GM23338 (cell line): ENCODE measurements at regions not wholly inside any gene's neighbourhood (a gene's known extent, or its start where the extent isn't known, plus 50 kb on each side); places are given as distances from the start of the nearest gene placed in this dataset.

Experiments used
- ATAC-seq: fragments of 200-7000 bp; cut with Tn5 transposase; 3 replicates; pipeline ENCODE4 v1.9.1; 2020
- DNase-seq: peaks from one replicate; pipeline ENCODE4 v3.0.0-alpha.2; 2015; ENCODE audit warnings: low spot score
- H2AFZ ChIP-seq: fragments of 200-600 bp; sonication (generic); 2 replicates; pipeline ENCODE4 v1.8.0; 2016; ENCODE audit warnings: antibody characterized with exemption, mild to moderate bottlenecking, moderate library complexity
- H3F3A ChIP-seq: fragments of 200-600 bp; sonication (generic); replicated peaks from 2 replicates; pipeline ENCODE4 v1.8.0; 2017; ENCODE audit warnings: antibody characterized with exemption, mixed run types, low read depth
- H3K27ac ChIP-seq: fragments of 200-600 bp; sonication (generic); 2 replicates; pipeline ENCODE4 v1.6.1; 2016; ENCODE audit warnings: low read depth
- H3K27me3 ChIP-seq: fragments of 200-600 bp; sonication (generic); 2 replicates; pipeline ENCODE4 v1.8.0; 2016; ENCODE audit warnings: mild to moderate bottlenecking, mixed run types, moderate library complexity; ENCODE audit not compliant: insufficient read depth
- H3K36me3 ChIP-seq: fragments of 200-600 bp; sonication (generic); 2 replicates; pipeline ENCODE4 v1.8.0; 2016; ENCODE audit warnings: mild to moderate bottlenecking; ENCODE audit not compliant: insufficient read depth
- H3K4me1 ChIP-seq: fragments of 200-600 bp; sonication (generic); 2 replicates; pipeline ENCODE4 v1.8.0; 2016; ENCODE audit warnings: mild to moderate bottlenecking, moderate library complexity; ENCODE audit not compliant: insufficient read depth
- H3K4me2 ChIP-seq: fragments of 200-600 bp; sonication (generic); 2 replicates; pipeline ENCODE4 v1.7.1; 2017; ENCODE audit warnings: mixed run types
- H3K4me3 ChIP-seq: fragments of 200-600 bp; sonication (generic); 2 replicates; pipeline ENCODE4 v1.6.1; 2016; ENCODE audit warnings: mixed run types
- H3K79me2 ChIP-seq: fragments of 200-600 bp; sonication (generic); replicated peaks from 2 replicates; pipeline ENCODE4 v1.8.0; 2017; ENCODE audit warnings: mild to moderate bottlenecking; ENCODE audit not compliant: insufficient read depth
- H3K9me2 ChIP-seq: fragments of 200-600 bp; sonication (generic); 2 replicates; pipeline ENCODE4 v1.8.0; 2017; ENCODE audit not compliant: insufficient read depth
- H4K20me1 ChIP-seq: fragments of 200-600 bp; sonication (generic); replicated peaks from 2 replicates; pipeline ENCODE4 v1.8.0; 2017; ENCODE audit warnings: mild to moderate bottlenecking; ENCODE audit not compliant: insufficient read depth
- H3K27ac Mint-ChIP-seq: 2 replicates; pipeline ENCODE4 v1.8.0; 2020; ENCODE audit warnings: inconsistent platforms, mild to moderate bottlenecking, moderate library complexity, mixed read lengths
- H3K27me3 Mint-ChIP-seq: 3 replicates; pipeline ENCODE4 v1.8.0; 2022; ENCODE audit warnings: low read depth, mild to moderate bottlenecking, moderate library complexity, mixed read lengths, inconsistent platforms; ENCODE audit not compliant: insufficient read depth, poor library complexity
- H3K36me3 Mint-ChIP-seq: 3 replicates; pipeline ENCODE4 v1.8.0; 2021; ENCODE audit warnings: low read depth, mild to moderate bottlenecking, inconsistent platforms, moderate library complexity, mixed read lengths
- H3K4me1 Mint-ChIP-seq: 3 replicates; pipeline ENCODE4 v1.8.0; 2020; ENCODE audit warnings: mild to moderate bottlenecking, inconsistent platforms, mixed read lengths
- H3K4me3 Mint-ChIP-seq: 3 replicates; pipeline ENCODE4 v1.8.0; 2021; ENCODE audit warnings: moderate library complexity, mild to moderate bottlenecking, inconsistent platforms, mixed read lengths
- H3K9me3 Mint-ChIP-seq: 3 replicates; pipeline ENCODE4 v1.8.0; 2020; ENCODE audit warnings: moderate library complexity, mild to moderate bottlenecking, inconsistent platforms, mixed read lengths
- CREB1 ChIP-seq: fragments of 250-450 bp; sonication (Bioruptor Pico); IDR thresholded peaks from 2 replicates; pipeline ENCODE4 v1.5.0; 2020; ENCODE audit warnings: low read depth, mild to moderate bottlenecking, moderate library complexity
- EZH2phosphoT487 ChIP-seq: fragments of 200-600 bp; sonication (generic); IDR thresholded peaks from one replicate; pipeline ENCODE4 v1.8.1; 2018; ENCODE audit warnings: antibody characterized with exemption; ENCODE audit not compliant: unreplicated experiment
- POLR2AphosphoS5 ChIP-seq: IDR thresholded peaks from 2 replicates; pipeline ENCODE4 v1.6.1; 2016; ENCODE audit warnings: antibody characterized with exemption, low read depth
- ZNF331 ChIP-seq: fragments of 250-450 bp; sonication (Bioruptor Pico); IDR thresholded peaks from 2 replicates; pipeline ENCODE4 v1.5.0; 2020; ENCODE audit warnings: low read depth, mild to moderate bottlenecking, moderate library complexity
- TF ChIP-seq, protein P1 (sequence below): fragments of 250-450 bp; sonication (Bioruptor Pico); IDR thresholded peaks from 2 replicates; pipeline ENCODE4 v1.5.0; 2020; ENCODE audit warnings: mild to moderate bottlenecking, moderate library complexity
- TF ChIP-seq, protein P2 (sequence below): IDR thresholded peaks from 2 replicates; pipeline ENCODE4 v1.6.1; 2016; ENCODE audit warnings: antibody characterized with exemption
- TF ChIP-seq, protein P3 (sequence below), 2 experiments: fragments of 200-600 bp in 1 of 2; sonication (generic) in 1 of 2; conservative IDR thresholded peaks; 2 replicates each; pipeline versions ENCODE4 v1.5.1 to v1.6.1; 2016 to 2017; ENCODE audit warnings: antibody characterized with exemption in 2 of 2, low read depth in 2 of 2, mild to moderate bottlenecking in 2 of 2, moderate library complexity in 1 of 2

DNA sequence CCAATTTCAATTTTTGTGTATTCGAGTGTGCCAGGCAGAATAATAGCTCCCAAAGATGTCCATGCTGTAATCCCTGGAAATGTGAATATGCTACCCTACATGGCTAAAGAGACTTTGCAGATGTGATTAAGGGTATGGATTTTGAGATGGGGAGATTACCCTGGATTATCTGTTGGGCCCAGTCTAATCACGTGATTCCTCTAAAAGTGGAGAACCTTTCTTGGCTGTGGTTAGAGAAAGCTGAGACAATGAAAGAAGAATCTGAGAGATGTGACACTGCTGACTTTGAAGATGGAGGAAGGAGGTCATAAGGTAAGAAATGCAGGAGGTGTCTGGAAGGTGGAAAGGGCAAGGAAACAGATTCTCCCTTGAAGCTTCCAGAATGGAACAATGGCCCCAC, 503.5 kb upstream of the PITX2 start (continued):
- TF ChIP-seq, protein P1, sequence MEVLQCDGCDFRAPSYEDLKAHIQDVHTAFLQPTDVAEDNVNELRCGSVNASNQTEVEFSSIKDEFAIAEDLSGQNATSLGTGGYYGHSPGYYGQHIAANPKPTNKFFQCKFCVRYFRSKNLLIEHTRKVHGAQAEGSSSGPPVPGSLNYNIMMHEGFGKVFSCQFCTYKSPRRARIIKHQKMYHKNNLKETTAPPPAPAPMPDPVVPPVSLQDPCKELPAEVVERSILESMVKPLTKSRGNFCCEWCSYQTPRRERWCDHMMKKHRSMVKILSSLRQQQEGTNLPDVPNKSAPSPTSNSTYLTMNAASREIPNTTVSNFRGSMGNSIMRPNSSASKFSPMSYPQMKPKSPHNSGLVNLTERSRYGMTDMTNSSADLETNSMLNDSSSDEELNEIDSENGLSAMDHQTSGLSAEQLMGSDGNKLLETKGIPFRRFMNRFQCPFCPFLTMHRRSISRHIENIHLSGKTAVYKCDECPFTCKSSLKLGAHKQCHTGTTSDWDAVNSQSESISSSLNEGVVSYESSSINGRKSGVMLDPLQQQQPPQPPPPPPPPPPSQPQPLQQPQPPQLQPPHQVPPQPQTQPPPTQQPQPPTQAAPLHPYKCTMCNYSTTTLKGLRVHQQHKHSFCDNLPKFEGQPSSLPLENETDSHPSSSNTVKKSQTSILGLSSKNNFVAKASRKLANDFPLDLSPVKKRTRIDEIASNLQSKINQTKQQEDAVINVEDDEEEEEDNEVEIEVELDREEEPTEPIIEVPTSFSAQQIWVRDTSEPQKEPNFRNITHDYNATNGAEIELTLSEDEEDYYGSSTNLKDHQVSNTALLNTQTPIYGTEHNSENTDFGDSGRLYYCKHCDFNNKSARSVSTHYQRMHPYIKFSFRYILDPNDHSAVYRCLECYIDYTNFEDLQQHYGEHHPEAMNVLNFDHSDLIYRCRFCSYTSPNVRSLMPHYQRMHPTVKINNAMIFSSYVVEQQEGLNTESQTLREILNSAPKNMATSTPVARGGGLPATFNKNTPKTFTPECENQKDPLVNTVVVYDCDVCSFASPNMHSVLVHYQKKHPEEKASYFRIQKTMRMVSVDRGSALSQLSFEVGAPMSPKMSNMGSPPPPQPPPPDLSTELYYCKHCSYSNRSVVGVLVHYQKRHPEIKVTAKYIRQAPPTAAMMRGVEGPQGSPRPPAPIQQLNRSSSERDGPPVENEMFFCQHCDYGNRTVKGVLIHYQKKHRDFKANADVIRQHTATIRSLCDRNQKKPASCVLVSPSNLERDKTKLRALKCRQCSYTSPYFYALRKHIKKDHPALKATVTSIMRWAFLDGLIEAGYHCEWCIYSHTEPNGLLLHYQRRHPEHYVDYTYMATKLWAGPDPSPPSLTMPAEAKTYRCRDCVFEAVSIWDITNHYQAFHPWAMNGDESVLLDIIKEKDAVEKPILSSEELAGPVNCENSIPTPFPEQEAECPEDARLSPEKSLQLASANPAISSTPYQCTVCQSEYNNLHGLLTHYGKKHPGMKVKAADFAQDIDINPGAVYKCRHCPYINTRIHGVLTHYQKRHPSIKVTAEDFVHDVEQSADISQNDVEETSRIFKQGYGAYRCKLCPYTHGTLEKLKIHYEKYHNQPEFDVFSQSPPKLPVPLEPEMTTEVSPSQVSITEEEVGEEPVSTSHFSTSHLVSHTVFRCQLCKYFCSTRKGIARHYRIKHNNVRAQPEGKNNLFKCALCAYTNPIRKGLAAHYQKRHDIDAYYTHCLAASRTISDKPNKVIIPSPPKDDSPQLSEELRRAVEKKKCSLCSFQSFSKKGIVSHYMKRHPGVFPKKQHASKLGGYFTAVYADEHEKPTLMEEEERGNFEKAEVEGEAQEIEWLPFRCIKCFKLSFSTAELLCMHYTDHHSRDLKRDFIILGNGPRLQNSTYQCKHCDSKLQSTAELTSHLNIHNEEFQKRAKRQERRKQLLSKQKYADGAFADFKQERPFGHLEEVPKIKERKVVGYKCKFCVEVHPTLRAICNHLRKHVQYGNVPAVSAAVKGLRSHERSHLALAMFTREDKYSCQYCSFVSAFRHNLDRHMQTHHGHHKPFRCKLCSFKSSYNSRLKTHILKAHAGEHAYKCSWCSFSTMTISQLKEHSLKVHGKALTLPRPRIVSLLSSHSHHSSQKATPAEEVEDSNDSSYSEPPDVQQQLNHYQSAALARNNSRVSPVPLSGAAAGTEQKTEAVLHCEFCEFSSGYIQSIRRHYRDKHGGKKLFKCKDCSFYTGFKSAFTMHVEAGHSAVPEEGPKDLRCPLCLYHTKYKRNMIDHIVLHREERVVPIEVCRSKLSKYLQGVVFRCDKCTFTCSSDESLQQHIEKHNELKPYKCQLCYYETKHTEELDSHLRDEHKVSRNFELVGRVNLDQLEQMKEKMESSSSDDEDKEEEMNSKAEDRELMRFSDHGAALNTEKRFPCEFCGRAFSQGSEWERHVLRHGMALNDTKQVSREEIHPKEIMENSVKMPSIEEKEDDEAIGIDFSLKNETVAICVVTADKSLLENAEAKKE = no peak
- TF ChIP-seq POLR2AphosphoS5 (no peak), ZNF331 (CRISPR knock-in tag) (no peak), CREB1 (no peak), EZH2phosphoT487 (no peak)
- TF ChIP-seq, protein P2, sequence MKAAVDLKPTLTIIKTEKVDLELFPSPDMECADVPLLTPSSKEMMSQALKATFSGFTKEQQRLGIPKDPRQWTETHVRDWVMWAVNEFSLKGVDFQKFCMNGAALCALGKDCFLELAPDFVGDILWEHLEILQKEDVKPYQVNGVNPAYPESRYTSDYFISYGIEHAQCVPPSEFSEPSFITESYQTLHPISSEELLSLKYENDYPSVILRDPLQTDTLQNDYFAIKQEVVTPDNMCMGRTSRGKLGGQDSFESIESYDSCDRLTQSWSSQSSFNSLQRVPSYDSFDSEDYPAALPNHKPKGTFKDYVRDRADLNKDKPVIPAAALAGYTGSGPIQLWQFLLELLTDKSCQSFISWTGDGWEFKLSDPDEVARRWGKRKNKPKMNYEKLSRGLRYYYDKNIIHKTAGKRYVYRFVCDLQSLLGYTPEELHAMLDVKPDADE = no peak
- TF ChIP-seq, protein P3, sequence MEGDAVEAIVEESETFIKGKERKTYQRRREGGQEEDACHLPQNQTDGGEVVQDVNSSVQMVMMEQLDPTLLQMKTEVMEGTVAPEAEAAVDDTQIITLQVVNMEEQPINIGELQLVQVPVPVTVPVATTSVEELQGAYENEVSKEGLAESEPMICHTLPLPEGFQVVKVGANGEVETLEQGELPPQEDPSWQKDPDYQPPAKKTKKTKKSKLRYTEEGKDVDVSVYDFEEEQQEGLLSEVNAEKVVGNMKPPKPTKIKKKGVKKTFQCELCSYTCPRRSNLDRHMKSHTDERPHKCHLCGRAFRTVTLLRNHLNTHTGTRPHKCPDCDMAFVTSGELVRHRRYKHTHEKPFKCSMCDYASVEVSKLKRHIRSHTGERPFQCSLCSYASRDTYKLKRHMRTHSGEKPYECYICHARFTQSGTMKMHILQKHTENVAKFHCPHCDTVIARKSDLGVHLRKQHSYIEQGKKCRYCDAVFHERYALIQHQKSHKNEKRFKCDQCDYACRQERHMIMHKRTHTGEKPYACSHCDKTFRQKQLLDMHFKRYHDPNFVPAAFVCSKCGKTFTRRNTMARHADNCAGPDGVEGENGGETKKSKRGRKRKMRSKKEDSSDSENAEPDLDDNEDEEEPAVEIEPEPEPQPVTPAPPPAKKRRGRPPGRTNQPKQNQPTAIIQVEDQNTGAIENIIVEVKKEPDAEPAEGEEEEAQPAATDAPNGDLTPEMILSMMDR (conservative IDR thresholded peaks at IDR 0.05; ENCODE audit: low read depth in 2 of 2) = no peak

- H3K36me3 ChIP-seq = no peaks in the 10 kb centered on the region
- H3K9me3 Mint-ChIP-seq = no peaks in the 10 kb centered on the region
- H2AFZ ChIP-seq = no peak overlapping the region
- DNase-seq (no peak), ATAC-seq (no peak)
- no peaks in the 10 kb centered on the region for H3K4me1 Mint-ChIP-seq
- no peaks in the 10 kb centered on the region for H3F3A ChIP-seq
- no peak overlapping the region for H3K4me2 ChIP-seq
- no peak overlapping the region for H3K27ac Mint-ChIP-seq
- no peaks in the 10 kb centered on the region for H3K27me3 Mint-ChIP-seq
- no peak overlapping the region for H3K27ac ChIP-seq
- H3K36me3 Mint-ChIP-seq = no peaks in the 10 kb centered on the region
- H3K9me2 ChIP-seq = no peaks in the 10 kb centered on the region; the same call in 1 of the 2 replicates
- H3K79me2 ChIP-seq = no peaks in the 10 kb centered on the region
- H4K20me1 ChIP-seq = no peaks in the 10 kb centered on the region
- H3K4me3 ChIP-seq = no peak overlapping the region
- no peaks in the 10 kb centered on the region for H3K4me1 ChIP-seq
- H3K27me3 ChIP-seq = no peaks in the 10 kb centered on the region
- no peak overlapping the region for H3K4me3 Mint-ChIP-seq
- TF ChIP-seq ZNF331 (CRISPR knock-in tag) = no peak
- TF ChIP-seq, protein P1 = no peak
Observed at GRCh38 chr4:111127841-111128240, 505.0 kb upstream of the PITX2 start.
